ENCODE measurements at regions not wholly inside any gene's neighbourhood (a gene's known extent, or its start where the extent isn't known, plus 50 kb on each side); places are given as distances from the start of the nearest gene placed in this dataset.

DNA sequence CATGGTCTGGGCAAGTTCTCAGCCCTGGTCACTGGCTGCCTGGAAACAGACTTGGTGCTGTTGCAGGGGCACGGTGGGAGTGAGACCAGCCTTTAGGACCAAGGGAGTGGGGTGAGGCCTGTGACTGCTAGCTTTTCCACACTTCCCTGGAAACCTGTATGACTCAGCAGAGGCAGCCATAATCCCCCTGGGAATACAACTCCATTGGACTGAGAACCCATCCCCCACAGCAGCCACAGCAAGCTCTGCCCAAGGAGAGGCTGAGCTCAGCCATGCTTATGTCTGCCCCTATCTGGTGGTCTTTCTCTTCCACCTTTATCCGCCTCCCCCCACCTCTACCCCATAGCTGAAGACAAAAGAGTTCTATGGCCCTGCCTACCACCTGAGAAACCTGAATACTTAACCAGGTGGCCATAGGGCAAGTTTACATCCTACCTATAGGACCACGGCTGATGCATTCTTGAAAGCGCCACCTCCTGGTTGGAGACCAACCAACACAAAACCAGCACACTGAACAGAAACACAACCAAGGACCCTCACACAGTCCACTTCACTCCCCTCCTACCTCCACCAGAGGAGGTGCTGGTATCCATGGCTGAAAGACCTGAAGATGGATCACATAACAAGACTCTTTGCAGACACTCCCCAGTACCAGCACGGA is 816.2 kb upstream of the SOX9 start:
- intact Hi-C loops (cut with micrococcal nuclease): no loop called here

DNA sequence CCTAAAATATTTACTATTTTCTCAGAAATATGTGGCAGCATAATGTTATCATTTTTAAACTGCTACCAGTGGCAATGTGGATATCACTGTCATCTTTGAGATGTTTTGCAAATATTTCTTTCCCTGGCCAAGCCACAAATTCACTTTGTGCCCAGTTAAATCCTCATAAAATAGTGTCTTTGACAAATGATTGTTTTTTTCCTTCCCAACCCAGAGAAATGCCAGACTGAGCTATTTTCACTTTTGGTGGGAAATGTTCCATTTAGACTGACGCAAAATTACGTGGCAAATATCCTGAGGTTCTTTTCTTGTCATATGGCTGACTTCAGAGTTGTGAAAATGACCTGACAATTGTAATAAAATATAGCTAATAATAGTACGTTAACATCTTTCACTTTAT is 807.0 kb upstream of the SOX9 start:
- no peak overlapping the region for H3K4me3 Mint-ChIP-seq (ENCODE audit: low read depth)
- no peak for DNase-seq (ENCODE audit: low spot score)
- no peak overlapping the region for H3K27ac Mint-ChIP-seq
- peaks cover 35% of the 10 kb centered on the region for H3K9me3 Mint-ChIP-seq
- no peaks in the 10 kb centered on the region for H3K36me3 Mint-ChIP-seq (ENCODE audit: low read depth)
- intact Hi-C loops (cut with micrococcal nuclease): no loop called here
- H3K27me3 Mint-ChIP-seq (ENCODE audit: low read depth): no peaks in the 10 kb centered on the region
- no peaks in the 10 kb centered on the region for H3K4me1 Mint-ChIP-seq (ENCODE audit: low read depth)

More for the DNA sequence above, 816.2 kb upstream of the SOX9 start:
- Mint-ChIP-seq H3K36me3 (ENCODE audit: low read depth) (no peaks in the 10 kb centered on the region), H3K27me3 (ENCODE audit: low read depth) (no peaks in the 10 kb centered on the region), H3K9me3 (peaks cover 65% of the 10 kb centered on the region), H3K4me1 (ENCODE audit: low read depth) (no peaks in the 10 kb centered on the region), H3K27ac (no peak overlapping the region), H3K4me3 (ENCODE audit: low read depth) (no peak overlapping the region)
- DNase-seq (ENCODE audit: low spot score): no peak

DNA sequence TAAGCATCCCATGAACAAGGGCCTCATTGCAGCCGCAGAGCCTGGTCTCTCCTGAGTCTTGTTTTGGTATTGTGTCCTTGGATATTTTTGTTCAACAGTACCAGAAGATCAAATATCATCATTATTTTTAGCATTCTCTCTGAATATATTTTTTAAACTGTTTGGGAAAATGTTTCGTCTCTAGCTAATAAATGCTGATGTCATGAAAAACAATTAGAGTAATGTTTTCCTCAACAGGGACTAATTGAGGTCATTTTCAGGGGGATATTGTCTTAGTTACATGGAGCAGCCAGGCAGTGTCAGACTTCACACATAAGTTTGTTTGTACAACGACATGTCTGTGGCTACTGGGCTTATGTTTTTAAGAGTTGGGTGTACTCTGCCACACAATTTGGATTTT is 805.3 kb upstream of the SOX9 start:
- Mint-ChIP-seq H3K27ac (no peak overlapping the region), H3K27me3 (ENCODE audit: low read depth) (no peaks in the 10 kb centered on the region), H3K9me3 (peaks cover 34% of the 10 kb centered on the region), H3K4me1 (ENCODE audit: low read depth) (no peaks in the 10 kb centered on the region), H3K4me3 (ENCODE audit: low read depth) (no peak overlapping the region), H3K36me3 (ENCODE audit: low read depth) (no peaks in the 10 kb centered on the region)
- no peak for DNase-seq (ENCODE audit: low spot score)
- intact Hi-C loops (cut with micrococcal nuclease): no loop called here

DNA sequence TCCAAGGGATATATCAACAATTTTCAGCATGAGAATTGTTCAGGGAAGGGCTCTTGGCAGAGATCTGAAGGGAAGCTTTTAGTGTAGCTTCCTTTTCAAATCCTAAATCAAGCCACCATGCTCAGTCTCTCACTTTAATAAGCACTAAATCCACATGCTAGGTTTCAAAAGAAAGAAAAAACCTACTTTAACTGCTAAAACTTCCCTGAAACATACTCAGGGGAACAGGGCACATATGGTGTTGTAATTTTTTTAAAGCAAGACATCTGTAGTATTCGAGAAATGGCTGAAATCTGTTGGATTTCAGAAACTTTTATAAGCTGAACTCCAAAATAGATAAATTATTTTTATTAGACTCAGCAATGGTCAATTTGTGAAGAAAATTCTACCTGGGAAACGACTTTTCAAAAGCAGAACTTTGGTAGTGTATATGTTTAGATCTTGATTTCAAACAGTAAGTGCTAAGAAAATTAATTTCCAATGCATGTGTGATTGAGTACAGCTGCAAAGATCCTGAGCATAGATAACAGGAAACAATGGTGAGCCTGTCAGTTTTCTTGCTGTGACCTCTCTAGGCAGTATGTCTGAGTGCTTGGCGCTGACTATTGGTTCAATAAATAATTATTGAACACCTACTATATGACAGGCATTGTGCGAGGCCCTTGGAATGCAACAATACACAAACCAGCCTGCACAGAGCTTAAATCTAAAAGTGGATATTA is 804.5 kb upstream of the SOX9 start:
- Mint-ChIP-seq H3K4me3 (ENCODE audit: low read depth) (no peak overlapping the region), H3K27me3 (ENCODE audit: low read depth) (no peaks in the 10 kb centered on the region), H3K36me3 (ENCODE audit: low read depth) (no peaks in the 10 kb centered on the region), H3K9me3 (peaks cover 41% of the 10 kb centered on the region), H3K4me1 (ENCODE audit: low read depth) (no peaks in the 10 kb centered on the region), H3K27ac (no peak overlapping the region)
- intact Hi-C loops (cut with micrococcal nuclease): no loop called here
- DNase-seq (ENCODE audit: low spot score): no peak

DNA sequence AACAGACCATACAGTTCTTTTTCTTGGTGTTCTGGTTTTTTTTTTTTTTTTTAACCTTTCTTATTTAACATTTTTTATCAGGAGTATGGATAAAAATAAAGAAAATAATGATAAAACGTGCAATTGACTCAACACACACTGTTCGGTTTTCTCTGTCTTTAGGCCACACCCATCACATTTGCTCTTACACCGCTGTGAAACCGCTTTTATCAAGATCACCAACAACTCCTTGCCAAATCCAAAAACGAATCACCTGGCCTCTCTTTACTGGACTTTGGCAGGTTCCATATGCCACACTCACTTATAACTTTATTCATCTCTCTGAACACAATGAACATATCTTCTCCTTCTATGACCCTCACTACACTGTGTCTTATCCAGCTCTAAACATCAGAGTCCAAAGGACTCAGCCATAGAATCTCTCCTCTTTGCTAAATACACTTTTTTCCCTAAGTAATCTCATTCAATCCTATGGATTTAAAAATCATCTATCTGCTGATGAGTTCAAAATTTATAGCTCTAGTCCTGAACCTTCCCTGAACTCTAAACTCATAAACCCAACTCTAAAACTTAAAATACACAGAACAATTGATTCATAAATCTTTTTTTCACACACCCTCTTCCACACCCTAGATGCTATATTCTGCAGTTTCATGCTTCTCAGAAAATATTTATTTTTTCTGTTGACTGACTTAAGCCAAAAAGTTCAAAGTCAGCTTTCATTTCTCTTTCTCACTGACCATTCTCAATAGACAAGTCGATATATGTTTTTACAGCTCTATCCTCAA is 800.6 kb upstream of the SOX9 start:
- Mint-ChIP-seq H3K36me3 (ENCODE audit: low read depth) (no peaks in the 10 kb centered on the region), H3K4me1 (ENCODE audit: low read depth) (no peaks in the 10 kb centered on the region), H3K27ac (no peak overlapping the region), H3K4me3 (ENCODE audit: low read depth) (no peak overlapping the region), H3K9me3 (peaks cover 46% of the 10 kb centered on the region), H3K27me3 (ENCODE audit: low read depth) (no peaks in the 10 kb centered on the region)
- intact Hi-C loops (cut with micrococcal nuclease): no loop called here
- DNase-seq (ENCODE audit: low spot score): no peak

DNA sequence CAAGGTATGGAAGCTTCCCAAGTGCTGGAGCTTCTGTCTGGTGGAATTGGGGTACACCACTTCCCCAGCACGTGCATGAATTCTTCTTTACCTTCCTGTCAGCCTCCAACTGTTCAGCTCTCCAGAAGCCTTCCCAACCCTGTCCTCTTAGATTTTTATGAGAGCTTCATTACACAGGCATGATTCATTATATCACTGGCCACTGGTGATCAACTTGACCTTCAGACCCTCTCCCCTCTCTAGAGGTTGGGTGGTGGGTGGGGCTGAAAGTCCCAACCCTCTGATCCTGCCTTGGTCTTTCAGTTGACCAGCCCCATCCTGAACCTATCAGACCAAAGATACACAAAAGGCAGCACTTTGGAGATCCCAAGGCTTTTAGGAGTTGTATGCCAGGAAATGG is 795.7 kb upstream of the SOX9 start:
- intact Hi-C loops (cut with micrococcal nuclease): no loop called here
- H3K9me3 Mint-ChIP-seq: peaks cover 44% of the 10 kb centered on the region
- DNase-seq (ENCODE audit: low spot score): no peak
- H3K27ac Mint-ChIP-seq: no peak overlapping the region
- no peaks in the 10 kb centered on the region for H3K4me1 Mint-ChIP-seq (ENCODE audit: low read depth)
- no peaks in the 10 kb centered on the region for H3K27me3 Mint-ChIP-seq (ENCODE audit: low read depth)
- H3K4me3 Mint-ChIP-seq (ENCODE audit: low read depth): no peak overlapping the region
- no peaks in the 10 kb centered on the region for H3K36me3 Mint-ChIP-seq (ENCODE audit: low read depth)

DNA sequence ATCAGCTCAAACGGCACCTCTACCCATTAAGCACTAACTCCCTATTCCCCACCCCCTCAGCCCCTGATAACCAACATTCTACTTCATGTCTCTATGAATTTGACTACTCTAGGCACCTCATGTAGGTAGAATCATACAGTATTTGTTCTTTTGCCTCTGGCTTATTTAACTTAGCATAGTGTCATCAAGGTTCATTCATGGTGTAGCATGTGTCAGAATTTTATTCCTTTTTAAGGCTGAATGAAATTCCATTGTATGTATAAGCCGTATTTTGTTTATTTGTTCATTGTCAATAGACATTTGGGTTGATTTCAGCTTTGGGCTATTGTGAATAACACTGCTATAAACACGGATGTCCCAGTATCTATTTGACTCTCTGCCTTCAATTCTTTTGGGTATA is 794.9 kb upstream of the SOX9 start:
- Mint-ChIP-seq H3K27me3 (ENCODE audit: low read depth) (no peaks in the 10 kb centered on the region), H3K36me3 (ENCODE audit: low read depth) (no peaks in the 10 kb centered on the region), H3K4me3 (ENCODE audit: low read depth) (no peak overlapping the region), H3K9me3 (peaks cover 37% of the 10 kb centered on the region), H3K27ac (no peak overlapping the region), H3K4me1 (ENCODE audit: low read depth) (no peaks in the 10 kb centered on the region)
- no peak for DNase-seq (ENCODE audit: low spot score)
- intact Hi-C loops (cut with micrococcal nuclease): no loop called here

DNA sequence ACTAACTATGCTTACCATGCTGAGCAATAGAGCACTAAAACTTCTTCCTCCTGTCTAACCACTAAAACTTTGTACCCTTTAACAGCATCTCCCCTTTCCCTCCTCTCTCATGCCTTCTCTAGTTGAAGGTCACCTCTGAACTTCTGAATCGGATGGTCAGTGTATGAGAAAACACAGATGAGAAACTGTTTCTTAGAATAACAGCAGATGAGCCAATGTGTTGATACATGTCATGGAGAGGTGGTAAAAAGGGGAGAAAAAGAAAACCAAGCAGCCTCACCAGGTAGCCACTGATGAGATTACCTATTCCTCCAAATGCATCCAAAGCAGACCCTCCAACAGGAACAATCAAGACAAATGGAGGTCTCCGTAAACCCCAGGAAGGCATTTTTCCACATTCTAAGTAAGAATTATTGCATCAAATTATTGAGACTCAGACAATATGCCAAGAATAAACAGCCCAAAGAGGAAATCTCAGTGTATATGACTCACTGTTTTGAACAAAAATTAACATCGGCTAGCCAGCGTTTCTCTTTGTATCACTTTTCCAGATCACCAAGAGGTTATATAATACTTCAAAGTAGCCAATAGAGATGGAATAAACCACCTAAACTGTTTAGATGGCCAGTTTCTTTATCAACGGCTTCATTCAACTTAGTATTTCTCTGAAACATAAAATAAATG is 793.3 kb upstream of the SOX9 start:
- Mint-ChIP-seq H3K27ac (no peak overlapping the region), H3K36me3 (ENCODE audit: low read depth) (no peaks in the 10 kb centered on the region), H3K4me3 (ENCODE audit: low read depth) (no peak overlapping the region), H3K4me1 (ENCODE audit: low read depth) (no peaks in the 10 kb centered on the region), H3K27me3 (ENCODE audit: low read depth) (no peaks in the 10 kb centered on the region), H3K9me3 (peaks cover 27% of the 10 kb centered on the region)
- intact Hi-C loops (cut with micrococcal nuclease): no loop called here
- no peak for DNase-seq (ENCODE audit: low spot score)

DNA sequence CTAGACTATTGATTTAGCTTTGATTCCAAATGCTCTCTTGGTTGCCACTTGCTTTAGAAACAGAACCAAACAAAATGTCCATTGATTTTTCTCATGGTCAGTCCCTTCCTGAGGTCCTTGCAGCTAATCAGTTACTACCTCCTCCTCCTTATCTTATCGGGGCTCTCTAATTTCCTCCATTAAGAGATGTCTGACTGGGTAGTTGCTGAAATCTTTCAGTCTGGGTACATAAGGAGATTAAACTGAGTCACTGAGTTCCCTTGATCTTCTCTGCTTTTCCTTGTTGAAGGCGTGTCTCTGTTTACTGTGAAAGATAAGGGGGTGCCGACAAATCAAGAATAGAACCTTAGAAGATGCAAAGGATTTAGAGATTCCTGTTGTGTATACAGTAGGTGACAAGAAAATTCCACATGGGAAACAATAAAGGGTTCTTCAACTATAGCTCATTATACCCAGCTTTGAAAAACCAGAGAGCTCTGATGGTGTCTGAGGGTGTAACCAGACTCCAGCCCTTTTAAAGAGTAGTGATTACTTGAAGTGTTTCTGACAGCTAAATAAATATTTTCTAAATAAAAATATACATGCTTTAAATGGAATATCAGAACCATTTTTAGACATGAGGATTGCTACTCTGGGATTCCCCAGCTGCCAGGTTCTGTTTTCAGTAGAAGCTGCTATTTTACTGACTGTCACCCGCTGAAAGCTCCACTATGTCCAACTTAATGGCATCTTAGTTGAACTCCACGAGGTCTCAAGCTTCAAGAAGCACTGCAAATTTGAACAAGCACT is 791.3 kb upstream of the SOX9 start:
- H3K4me3 Mint-ChIP-seq (ENCODE audit: low read depth): no peak overlapping the region
- H3K36me3 Mint-ChIP-seq (ENCODE audit: low read depth): no peaks in the 10 kb centered on the region
- DNase-seq (ENCODE audit: low spot score): no peak
- intact Hi-C loops (cut with micrococcal nuclease): no loop called here
- peaks cover 23% of the 10 kb centered on the region for H3K9me3 Mint-ChIP-seq
- H3K27ac Mint-ChIP-seq: no peak overlapping the region
- H3K27me3 Mint-ChIP-seq (ENCODE audit: low read depth): no peaks in the 10 kb centered on the region
- H3K4me1 Mint-ChIP-seq (ENCODE audit: low read depth): no peaks in the 10 kb centered on the region

DNA sequence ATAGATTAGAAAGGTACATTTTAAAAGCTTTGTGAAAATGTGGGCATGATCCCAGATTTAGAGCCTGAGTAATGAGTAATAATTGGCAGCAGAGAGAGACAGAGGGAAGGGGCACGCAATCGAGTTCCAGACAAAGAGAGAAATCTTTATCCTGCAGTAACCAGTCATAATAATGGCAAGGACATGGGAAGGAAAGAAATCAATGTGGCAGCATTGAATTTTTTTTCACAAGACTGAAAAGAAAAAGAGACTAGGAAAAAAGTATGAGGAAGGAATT is 790.8 kb upstream of the SOX9 start:
- no peak overlapping the region for H3K4me3 Mint-ChIP-seq (ENCODE audit: low read depth)
- H3K27ac Mint-ChIP-seq: no peak overlapping the region
- peaks cover 23% of the 10 kb centered on the region for H3K9me3 Mint-ChIP-seq
- H3K27me3 Mint-ChIP-seq (ENCODE audit: low read depth): no peaks in the 10 kb centered on the region
- H3K4me1 Mint-ChIP-seq (ENCODE audit: low read depth): no peaks in the 10 kb centered on the region
- intact Hi-C loops (cut with micrococcal nuclease): no loop called here
- no peak for DNase-seq (ENCODE audit: low spot score)
- H3K36me3 Mint-ChIP-seq (ENCODE audit: low read depth): no peaks in the 10 kb centered on the region

DNA sequence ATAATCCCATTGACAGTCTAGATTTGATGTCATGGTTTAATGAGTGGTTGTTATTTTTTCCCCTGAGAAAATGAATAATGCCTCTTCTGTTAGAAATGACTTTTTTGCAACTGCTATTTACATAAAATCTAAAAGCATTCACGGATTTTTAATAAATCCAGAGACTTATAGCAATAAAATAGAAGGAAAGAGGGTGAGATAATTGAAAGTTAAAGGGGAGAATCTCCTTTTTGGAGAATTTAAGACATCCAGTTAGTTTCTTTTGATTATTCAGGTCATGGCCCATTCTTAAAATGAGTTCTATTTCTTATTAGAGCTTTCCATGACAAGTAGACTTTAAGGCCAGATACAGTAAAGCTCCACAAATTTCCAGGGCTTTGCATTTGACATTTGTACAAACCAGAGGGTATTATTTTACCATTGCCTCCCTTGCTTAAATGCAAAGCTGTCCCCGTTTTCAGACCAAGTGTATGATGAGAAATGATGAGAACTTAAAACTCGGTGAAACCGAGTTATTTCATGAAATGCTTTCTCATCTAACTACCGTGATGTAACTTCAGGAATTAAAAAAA is 789.0 kb upstream of the SOX9 start:
- Mint-ChIP-seq H3K27ac (no peak overlapping the region), H3K4me1 (ENCODE audit: low read depth) (no peaks in the 10 kb centered on the region)
- no peak for DNase-seq (ENCODE audit: low spot score)

DNA sequence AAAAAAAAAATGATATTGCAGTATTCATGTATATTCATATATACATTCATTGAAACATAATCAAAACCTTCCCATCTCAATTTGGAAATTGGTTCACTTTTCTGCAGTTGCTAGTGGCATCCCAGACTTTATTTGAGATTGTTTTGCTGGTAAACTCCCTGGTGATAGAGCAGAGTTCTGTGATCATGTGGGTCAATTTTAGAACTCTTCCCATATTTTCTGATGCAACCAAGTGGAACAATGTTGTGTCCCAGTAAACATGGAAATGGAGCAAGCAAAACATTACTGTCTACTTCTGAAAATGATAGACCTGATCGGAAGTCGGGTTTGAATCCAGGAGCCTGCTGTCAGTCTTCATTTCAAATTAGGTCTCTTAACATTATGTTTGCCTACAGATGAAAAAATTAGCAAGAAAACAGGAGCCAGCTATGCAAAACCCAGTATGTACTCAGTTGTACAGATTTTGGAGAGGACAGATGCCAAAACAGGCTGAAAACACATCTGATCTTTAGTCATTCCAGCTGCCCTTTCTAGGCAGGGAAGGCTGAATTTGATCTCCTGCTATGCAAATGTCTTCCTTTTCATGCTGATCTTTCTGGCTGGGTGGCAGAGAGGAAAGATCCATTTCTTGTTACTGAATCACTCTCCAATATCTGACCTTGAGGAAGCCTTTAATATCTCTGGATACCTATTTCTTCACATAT is 786.6 kb upstream of the SOX9 start:
- Mint-ChIP-seq H3K4me3 (ENCODE audit: low read depth) (no peak overlapping the region), H3K9me3 (peaks cover 18% of the 10 kb centered on the region), H3K4me1 (ENCODE audit: low read depth) (no peaks in the 10 kb centered on the region), H3K27ac (no peak overlapping the region), H3K36me3 (ENCODE audit: low read depth) (no peaks in the 10 kb centered on the region), H3K27me3 (ENCODE audit: low read depth) (no peaks in the 10 kb centered on the region)
- intact Hi-C loops (cut with micrococcal nuclease): no loop called here
- DNase-seq (ENCODE audit: low spot score): no peak

More for the DNA sequence above, 789.0 kb upstream of the SOX9 start:
- intact Hi-C loops (cut with micrococcal nuclease): no loop called here
- H3K36me3 Mint-ChIP-seq (ENCODE audit: low read depth): no peaks in the 10 kb centered on the region
- no peak overlapping the region for H3K4me3 Mint-ChIP-seq (ENCODE audit: low read depth)
- no peaks in the 10 kb centered on the region for H3K27me3 Mint-ChIP-seq (ENCODE audit: low read depth)
- H3K9me3 Mint-ChIP-seq: peaks cover 21% of the 10 kb centered on the region

All from activated T-helper 2 cell treated with anti-CD3 and anti-CD28 coated beads, Interferon-gamma antibody, Interleukin-2, Interleukin-4, amounts not matched to agents 10 μg/mL and 5 μg/mL and 100 μg/mL, durations not matched to agents 14 hours and 24 hours and 36 hours (primary cell).